GM21526 (cell line): ENCODE measurements at regions not wholly inside any gene's neighbourhood (a gene's known extent, or its start where the extent isn't known, plus 50 kb on each side); places are given as distances from the start of the nearest gene placed in this dataset.
"Not testable (repeated sequence)": the region's sequence is repeated elsewhere in the genome, so short reads cannot be mapped to it uniquely, and the experiment has no call there.

ENCODE experiments used
- ATAC-seq: cut with Tn5 transposase; IDR thresholded peaks from one replicate; pipeline ENCODE4 v1.9.1; 2021; ENCODE audit warnings: moderate library complexity; ENCODE audit not compliant: unreplicated experiment, low FRiP score

DNA sequence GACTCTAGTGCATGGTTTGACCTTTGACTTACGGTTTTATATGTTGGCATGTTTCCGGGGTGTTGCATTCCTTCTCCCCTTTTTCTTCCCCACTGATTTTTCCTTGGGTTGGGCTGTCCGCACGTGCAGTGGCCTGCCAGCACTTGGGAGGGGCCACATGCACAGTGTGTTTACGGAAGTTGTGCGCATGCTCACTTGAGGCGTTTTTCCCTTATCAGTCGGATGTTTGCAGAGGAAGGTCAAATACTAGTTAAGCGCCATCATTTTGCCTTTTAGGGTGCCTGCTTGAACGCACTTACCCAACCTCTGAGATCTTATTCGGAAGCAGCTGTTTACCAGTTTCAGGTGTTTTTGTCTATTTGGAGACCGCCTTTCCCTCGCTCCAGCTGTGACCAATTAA, 653.9 kb upstream of the AADAT start:
- ATAC-seq, result no peak

DNA sequence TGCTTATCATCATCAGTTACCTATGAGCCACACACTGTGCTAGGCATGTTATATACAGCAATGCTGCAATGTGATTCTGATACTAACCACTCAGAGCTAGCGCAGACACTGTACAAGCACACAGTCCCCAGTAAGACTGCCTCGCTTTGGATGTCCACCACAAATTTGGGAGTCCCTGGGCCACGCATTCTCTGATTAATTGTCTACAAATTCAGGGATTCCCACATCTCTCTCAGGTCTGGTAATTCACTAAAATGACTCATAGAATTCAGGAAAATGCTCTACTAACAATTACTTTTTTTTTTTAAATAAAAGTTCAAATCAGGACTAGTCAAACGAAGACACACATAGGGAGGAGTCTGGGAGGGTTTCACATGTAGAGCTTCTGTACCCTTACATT, 652.1 kb upstream of the AADAT start:
- no peak for ATAC-seq

DNA sequence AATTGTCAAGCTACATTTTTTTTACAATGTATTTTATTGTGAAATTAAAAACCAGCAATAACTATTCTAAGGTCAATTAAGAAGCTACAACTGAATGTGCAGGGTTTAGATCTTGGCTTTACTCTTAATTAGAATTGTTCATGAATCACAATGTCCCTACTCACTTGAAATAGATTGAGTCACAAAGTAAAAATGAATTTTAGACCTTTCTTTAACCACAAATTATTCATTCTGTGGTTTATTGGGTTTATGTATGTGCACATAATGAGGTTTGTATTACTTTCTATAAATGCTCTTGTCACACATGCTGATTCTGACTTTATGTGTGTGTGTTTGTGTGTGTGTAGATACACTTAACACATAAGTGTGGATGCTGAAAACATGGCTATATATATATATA, 647.0 kb upstream of the AADAT start:
- no peak for ATAC-seq

DNA sequence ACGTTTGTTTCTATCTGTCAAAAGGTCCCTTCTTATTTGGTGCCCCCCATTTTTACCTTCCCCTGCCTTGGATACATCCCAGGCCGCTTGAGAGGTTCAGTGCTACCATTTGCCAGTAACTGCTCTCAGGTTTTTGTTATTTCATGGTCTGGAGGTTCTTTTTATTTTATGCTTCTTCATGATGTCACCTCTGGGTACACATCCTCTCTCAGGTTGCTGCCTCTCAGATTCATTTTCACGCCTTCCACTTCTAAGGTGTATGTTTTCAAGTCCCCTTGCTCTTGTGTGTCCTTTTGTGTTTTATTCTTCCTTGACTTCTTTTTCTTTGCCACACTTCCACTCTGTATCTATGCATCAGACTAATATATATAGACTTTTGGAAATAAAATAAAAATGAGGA, 640.1 kb upstream of the AADAT start:
- no peak for ATAC-seq

DNA sequence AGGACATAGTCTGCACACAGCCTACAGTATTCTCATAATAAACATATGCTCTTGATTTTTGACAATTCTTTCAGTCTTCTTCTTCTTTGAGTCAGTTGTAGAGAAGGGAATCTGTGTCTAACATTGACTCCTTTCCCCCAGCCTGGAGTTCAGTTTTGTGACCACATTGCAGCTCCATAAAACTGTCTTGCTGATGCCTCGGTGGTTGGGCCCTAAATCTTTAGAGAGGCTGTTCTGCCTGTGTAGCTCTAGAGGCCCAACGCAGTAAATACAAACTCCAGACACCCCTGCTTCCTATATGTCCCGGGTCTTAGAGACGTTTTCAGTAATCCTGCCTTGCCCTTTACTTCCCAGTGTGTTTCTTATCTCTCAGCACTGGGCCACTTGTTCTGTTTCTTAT, 639.5 kb upstream of the AADAT start:
- no peak for ATAC-seq

DNA sequence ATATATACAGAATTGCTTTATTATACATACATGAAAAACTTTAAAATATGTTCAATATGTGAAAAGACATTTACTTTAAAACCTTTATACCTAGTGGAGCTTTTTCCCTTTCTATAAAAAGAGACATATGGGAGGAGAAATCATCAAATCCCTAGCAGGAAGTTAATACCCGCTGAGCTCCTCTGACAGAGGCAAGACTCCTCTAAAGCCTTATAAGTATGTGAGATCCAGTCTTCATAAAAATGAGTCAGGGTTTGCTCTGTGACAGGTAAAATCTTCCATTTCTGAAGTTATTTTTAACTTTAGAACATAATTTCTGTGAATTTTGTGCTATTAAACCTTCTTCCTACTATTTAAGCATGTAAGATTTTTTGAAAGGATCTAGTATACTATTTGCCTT, 634.4 kb upstream of the AADAT start:
- no peak for ATAC-seq

DNA sequence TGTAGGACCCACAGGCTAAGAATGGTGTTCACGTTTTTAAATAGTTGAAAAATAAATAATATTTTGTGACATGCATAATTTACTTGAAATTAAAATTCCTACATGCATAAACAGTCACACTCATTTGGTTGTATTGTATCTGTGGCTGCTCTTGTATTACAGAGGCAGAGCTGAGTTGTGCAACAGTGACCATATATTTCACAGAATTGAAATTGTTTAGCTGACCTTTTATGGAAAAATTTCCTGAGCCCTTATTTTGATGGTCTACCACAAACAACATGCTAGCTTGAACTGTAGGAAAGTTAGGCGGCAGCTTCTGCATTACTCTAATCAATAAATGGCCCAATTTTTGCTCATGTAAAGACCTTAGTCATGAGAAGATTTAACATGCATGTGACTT, 633.4 kb upstream of the AADAT start:
- ATAC-seq, result no peak

DNA sequence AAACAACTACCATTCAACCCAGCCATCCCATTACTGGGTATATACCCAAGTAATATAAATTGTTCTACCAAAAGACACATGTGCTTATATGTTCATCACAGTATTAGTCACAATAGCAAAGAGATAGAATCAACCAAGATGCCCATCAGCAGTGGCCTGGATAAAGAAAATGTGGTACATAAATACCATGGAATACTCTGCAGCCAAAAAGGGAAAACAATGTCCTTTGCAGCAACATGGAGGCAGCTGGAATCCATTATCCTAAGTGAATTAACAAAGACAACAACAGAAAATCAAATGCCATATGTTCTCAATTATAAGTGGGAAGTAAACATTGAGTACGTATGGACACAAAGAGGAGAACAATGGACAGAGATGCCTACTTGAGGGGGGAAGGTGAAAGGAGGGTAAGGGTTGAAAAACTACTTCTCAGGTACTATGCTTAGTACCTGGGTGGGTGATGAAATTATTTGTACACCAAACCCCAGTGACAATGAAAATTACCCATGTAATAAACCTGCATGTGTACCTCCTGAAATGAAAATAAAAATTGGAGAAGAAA, 632.1 kb upstream of the AADAT start:
- ATAC-seq, result no peak

DNA sequence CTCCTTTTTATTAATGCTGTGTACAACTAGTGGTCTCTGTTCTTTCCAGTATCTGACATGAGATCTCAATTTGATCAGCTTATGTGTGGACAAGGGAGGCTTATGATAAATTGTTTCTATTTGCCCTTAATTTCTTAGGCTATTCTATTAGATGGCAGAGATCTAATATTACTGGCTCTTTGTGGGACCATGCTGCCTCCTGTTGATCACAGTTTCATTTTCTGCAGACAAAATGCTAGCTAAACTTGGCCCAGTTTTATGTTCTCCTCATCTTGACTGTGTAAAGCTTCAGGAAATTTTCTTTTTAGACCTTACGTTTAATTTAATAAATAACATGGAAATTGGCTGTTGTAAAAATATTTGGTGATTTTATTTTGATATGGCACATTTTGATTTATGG, 627.1 kb upstream of the AADAT start:
- ATAC-seq, result no peak

DNA sequence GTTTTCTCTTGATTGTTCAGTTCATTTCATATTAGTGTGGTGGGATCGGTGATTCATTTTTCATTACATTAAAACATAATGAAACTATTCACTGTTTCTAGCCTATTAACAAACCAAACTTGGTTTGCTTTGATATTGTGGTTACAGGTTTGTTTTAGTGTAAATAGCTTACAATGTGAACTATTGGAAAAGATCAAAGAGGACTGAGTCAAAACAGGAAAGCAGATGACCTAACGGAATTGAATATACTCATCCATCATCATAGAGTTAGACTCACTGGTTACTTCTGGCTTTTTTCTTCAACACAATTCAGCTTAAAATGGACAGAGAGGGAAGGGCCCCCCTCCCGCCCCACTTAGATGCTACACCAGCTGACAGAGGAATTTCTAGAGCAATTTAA, 616.2 kb upstream of the AADAT start:
- no peak for ATAC-seq

DNA sequence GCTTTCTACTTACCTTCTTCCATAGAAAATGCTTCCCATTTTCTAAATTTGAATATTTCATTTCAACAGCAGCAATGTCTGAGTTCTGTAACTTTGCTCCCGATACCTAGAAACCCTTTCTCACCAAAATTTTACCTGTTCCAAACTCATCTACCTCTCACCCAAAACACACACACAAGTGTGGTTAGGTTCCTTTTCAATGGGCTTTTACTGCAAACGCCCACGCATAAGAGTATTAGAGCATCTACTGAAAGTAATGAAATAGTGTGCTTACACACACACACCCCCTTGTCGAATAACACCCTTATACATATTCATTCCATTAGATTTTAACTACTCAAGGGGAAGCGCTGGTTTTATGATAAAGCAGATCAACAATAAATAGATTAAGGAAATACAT, 610.3 kb upstream of the AADAT start:
- ATAC-seq, result no peak

DNA sequence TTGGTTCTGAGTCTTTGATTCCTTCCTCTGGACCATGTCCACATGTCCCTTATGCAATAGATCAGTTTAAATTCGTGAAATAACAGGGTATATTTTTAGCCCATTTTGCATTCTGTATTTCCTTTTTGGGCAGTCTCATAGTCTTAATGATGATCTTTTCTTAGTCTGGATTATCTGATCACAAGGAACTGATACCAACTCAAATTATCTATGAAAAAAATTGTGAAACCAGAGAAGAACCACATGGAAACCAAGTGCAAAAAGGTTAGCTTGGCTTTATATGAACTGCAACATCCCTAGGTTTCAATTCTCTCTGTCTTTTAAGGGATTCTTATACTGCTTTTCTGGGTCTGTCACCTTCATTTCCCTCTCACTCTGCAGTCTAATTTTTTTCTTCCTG, 608.6 kb upstream of the AADAT start:
- ATAC-seq, result peak; percentile 64

DNA sequence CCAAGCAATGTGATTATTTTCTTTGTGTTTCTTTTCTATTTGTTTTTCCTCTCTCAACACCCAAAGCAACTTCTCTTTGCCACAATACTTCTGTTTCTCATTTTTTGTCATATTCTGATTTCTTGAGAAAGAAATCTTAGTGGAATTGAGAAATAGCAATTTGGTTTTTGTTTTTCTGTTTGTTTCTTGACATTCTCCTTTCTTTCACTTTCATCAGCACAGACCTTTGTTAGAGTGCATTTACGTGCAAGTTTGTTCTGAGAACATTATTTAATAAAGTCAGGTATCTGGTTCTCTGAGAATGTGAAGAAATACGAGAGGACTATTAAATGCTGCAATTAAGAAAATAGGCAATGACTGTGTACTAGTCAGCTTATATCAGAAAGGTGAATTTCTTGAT, 608.1 kb upstream of the AADAT start:
- ATAC-seq, result no peak

DNA sequence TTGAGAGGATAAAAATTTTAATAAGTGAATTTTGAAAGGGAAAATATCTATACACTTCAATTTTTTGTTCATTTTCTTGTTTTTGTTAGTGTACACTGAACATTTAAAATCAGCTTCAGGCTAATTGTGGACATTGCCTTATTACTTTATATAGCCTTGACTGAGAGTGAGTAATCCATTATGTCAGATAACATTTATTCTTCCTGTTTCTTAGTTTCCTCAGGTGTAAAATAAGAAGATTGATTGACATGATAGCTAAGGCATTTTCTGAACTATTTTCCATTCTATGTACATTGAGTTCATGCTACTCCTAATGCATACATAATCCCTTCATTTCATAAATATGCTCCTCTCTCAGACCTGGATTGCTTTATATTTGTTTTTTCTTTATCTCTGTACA, 607.3 kb upstream of the AADAT start:
- ATAC-seq, result no peak

DNA sequence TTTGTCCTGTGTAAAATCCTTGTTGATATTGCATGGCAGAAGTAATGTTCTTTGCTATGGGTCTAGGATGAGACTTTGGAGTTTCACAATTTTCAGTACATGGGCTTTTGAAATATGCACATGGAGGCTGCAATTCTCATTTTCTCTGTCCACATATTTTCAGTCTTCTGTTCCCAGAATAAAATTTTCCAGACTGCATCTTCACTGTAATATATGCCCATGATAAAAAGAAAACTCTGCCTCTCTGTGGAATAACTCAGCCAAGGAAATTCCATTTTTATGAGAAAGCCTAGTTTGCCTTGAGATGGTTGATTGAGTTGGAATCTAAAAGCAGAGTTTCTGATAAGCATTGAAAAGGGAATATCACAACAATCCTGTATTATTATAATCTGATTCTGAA, 601.4 kb upstream of the AADAT start:
- no peak for ATAC-seq

DNA sequence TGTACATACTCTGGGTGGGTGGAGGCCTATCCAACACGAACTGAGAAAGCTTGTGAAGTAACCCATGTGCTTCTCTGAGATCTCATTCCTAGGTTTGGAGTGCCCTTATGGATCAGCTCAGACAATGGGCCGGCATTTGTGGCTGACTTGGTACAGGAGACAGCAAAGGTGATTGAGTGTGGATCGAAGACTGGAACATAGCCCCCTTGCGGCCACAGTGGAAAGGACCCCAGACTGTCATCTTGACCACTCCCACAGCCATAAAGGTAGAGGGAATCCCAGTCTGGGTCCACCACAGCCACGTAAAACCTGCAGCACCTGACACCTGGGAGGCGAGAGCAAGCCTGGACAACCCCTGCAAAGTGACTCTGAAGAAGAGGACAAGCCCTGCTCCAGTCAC, 598.0 kb upstream of the AADAT start:
- ATAC-seq, result no peak

DNA sequence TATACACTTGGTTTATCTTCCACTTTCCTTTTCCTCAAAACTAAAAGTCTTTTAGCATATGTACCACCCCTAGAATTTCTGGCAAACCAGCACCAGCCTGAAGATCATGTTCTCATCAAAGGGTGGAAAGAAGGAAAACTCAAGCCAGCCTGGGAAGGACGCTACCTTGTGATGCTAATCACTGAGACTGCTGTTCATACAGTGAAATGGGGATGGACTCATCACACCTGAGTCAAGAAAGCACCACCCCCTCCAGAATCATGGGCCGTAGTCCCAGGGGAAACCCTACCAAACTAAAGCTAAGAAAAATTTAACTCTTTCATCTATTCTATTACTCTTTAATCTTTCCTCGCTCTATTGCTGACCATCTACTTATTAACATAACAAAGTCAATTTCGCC, 595.9 kb upstream of the AADAT start:
- not testable (repeated sequence) for ATAC-seq

DNA sequence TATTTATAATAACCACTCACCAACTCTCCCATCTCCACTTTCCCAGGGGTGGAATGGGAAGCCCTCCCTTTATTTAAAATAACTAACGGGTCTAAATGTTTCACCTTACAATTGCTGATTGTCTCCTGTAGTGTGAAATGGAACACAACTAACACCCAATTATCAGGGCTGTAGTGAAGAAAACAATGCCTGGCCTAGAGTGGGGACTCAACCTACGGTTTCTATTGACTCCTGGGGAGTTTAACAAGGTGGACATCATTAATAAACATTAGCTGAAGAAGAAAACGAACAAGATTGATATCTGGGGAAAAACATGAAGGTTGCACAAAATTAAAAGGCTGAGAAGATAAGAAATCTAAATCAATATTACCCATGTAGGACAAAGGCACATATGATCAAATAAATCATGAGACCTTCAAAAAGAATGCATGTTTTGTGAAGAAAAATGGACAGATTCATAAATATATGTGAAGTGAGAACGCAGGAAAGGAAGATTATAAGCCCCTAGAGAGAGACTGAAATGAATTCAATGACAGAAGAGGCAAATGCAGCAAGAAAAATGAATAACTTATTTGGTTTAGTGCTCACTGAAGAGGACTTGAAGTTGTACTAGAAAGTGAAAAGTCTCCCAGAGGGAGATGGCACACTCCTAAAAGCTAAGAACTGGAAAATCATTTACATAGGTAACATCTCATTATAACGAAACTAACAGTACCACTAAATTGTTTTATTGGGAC, 593.0 kb upstream of the AADAT start:
- no peak for ATAC-seq

DNA sequence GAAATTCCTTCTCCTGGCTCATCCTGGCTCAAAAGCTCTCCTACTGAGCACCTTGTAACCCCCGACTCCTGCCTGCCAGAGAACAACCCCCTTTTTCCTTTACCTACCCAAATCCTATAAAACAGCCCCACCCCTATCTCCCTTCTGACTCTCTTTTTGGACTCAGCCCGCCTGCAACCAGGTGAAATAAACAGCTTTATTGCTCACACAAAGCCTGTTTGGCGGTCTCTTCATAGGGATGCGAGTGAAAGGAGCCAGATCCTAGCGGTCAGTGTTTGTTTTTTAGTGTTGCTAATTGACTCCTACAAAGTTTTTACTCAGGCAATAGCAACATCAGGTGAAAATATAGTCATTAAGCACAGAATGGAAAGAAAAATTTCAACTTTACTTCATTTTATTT, 592.3 kb upstream of the AADAT start:
- ATAC-seq, result not testable (repeated sequence)

DNA sequence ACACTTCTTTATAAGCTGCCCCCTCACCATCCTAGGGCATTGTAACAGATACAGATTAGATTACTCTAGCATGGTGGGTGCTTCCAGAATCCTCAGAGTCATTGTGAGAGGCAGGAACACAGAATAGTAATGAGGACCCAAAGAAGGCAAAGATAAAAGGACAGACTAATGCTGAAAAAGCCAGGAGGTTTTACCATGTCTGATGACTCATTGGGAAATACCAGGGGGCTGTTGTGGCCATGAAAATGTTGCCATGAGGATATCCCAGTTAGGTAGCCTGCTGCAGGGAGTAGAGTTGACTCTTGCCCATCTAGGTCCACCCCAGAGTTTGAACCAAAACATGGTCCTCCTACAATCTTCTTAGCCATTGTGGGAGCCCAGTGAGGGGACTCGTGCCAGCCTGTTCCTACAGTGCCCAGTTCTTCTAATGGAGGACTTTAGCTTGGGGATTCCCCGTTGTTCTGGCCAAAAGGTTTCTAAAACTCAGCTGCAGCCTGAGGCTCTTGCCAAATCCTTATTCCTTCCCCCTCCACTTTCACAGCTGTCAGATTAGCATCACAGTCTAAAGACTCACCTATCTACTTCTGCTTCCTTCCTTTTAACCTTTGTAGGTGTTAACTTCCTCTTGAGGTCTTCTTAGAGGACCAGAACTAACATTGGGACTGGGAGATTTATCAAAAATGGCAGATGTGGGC, 586.0 kb upstream of the AADAT start:
- ATAC-seq, result no peak

DNA sequence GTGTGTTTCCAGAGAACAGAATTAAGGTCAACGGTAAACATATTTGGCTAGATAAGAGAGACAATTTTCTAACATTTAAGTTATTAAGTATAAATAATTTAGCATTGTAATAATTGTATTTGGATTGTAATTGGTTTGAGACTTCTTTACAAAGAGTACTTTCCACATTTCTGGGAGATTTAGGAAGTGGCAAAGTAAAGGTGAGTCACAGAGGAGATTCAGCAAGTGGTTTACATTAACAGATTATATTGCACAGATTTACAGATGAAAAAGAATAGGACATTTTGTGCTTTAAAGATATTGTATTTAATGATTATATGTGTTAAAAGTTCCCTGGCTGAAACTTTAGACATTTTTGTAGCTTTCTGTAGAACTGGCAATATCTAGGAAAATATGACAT, 584.4 kb upstream of the AADAT start:
- ATAC-seq, result no peak

DNA sequence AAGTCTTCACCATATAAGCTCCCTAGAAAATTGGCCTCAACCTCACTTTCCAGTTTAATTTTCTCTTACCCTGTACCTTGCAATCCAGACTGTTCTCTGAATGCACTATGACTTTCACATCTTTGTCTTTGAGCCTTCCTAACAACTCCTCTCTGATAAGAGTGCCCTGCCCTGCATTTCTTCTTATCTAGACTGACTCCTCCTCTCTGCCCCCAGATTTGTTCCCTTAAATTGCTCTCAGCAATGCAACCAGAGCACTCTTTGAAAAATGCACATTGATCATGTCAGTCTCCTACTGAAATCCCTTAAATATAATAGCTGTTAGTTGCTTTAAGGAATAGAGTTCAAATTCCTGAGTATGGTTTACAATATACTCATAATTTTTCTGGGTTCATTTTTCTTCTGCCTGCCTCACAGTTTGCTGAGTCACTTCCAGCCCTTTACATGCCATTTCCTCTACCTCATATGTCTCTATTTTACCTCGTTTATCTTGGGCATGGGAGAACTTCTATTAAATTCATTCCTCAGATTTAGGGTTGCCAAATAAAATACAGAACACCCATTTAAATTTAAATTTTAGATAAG, 582.7 kb upstream of the AADAT start:
- no peak for ATAC-seq
